Ecto neural progenitor cell (in vitro differentiated cells): ENCODE measurements at regions not wholly inside any gene's neighbourhood (a gene's known extent, or its start where the extent isn't known, plus 50 kb on each side); places are given as distances from the start of the nearest gene placed in this dataset.
"Not testable (repeated sequence)": the region's sequence is repeated elsewhere in the genome, so short reads cannot be mapped to it uniquely, and the experiment has no call there.

Experiments
- DNase-seq: peaks from one replicate; pipeline ENCODE4 v3.0.0-alpha.2; 2018; ENCODE audit warnings: low spot score

- no peak for DNase-seq
Observed at GRCh38 chr13:103525530-103525929, 459.3 kb upstream of the SLC10A2 start.

- no peak for DNase-seq
Observed at GRCh38 chr13:103523858-103524257, 457.6 kb upstream of the SLC10A2 start.

- no peak for DNase-seq
Observed at GRCh38 chr13:103521532-103521931, 455.3 kb upstream of the SLC10A2 start.

GRCh38 chr13:103517768-103518102, 451.5 kb upstream of the SLC10A2 start:
- no peak for DNase-seq

- DNase-seq = no peak
Observed at GRCh38 chr13:103517066-103517767, 451.0 kb upstream of the SLC10A2 start.

GRCh38 chr13:103516015-103516795, 450.0 kb upstream of the SLC10A2 start:
- DNase-seq = no peak

- no peak for DNase-seq
Observed at GRCh38 chr13:103515410-103515809, 449.2 kb upstream of the SLC10A2 start.

- no peak for DNase-seq
Observed at GRCh38 chr13:103514619-103515018, 448.4 kb upstream of the SLC10A2 start.

GRCh38 chr13:103514188-103514587, 448.0 kb upstream of the SLC10A2 start:
- no peak for DNase-seq

- no peak for DNase-seq
Observed at GRCh38 chr13:103510007-103510535, 443.9 kb upstream of the SLC10A2 start.

- no peak for DNase-seq
Observed at GRCh38 chr13:103497404-103497803, 431.2 kb upstream of the SLC10A2 start.

- DNase-seq = no peak
Observed at GRCh38 chr13:103487841-103488240, 421.6 kb upstream of the SLC10A2 start.

- no peak for DNase-seq
Observed at GRCh38 chr13:103473081-103473480, 406.9 kb upstream of the SLC10A2 start.

- no peak for DNase-seq
Observed at GRCh38 chr13:103471896-103472295, 405.7 kb upstream of the SLC10A2 start.

- DNase-seq = no peak
Observed at GRCh38 chr13:103469771-103470170, 403.6 kb upstream of the SLC10A2 start.

GRCh38 chr13:103466761-103467160, 400.5 kb upstream of the SLC10A2 start:
- DNase-seq = no peak

GRCh38 chr13:103460246-103460645, 394.0 kb upstream of the SLC10A2 start:
- DNase-seq = not testable (repeated sequence)

- not testable (repeated sequence) for DNase-seq
Observed at GRCh38 chr13:103457050-103457449, 390.8 kb upstream of the SLC10A2 start.

- DNase-seq = no peak
Observed at GRCh38 chr13:103451656-103452055, 385.4 kb upstream of the SLC10A2 start.

- no peak for DNase-seq
Observed at GRCh38 chr13:103443604-103444003, 377.4 kb upstream of the SLC10A2 start.

- no peak for DNase-seq
Observed at GRCh38 chr13:103437651-103438050, 371.4 kb upstream of the SLC10A2 start.

GRCh38 chr13:103436057-103436654, 369.9 kb upstream of the SLC10A2 start:
- DNase-seq = no peak

GRCh38 chr13:103431856-103432255, 365.6 kb upstream of the SLC10A2 start:
- no peak for DNase-seq
